GM12873 (cell line): ENCODE measurements at regions not wholly inside any gene's neighbourhood (a gene's known extent, or its start where the extent isn't known, plus 50 kb on each side); places are given as distances from the start of the nearest gene placed in this dataset.

Source experiments
- TF ChIP-seq, protein P1 (sequence below): IDR thresholded peaks from 2 replicates; pipeline ENCODE4 v1.5.1; 2012; ENCODE audit warnings: low read depth, mild to moderate bottlenecking, moderate library complexity, low read length, control low read depth; ENCODE audit not compliant: insufficient read depth; ENCODE audit errors: missing control alignments

DNA sequence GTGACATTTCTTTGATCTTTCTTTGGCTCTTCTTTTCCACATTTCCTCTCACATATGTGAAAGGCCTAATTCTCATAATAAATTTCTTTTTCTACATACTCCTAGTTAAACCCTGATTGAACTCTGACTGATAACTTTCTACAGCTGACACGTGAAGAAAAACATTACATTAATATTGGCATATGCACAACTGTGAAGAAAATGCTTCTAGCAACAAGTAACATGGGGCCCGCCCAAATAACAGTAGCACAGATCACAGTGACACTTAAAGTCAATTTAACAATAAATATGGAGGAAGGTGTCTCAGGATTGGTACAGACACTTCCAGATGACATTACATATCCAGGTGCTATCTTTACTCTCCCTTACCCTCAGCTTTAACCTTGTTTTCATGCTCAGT, 317.6 kb upstream of the ZNF385D start:
- TF ChIP-seq, protein P1, sequence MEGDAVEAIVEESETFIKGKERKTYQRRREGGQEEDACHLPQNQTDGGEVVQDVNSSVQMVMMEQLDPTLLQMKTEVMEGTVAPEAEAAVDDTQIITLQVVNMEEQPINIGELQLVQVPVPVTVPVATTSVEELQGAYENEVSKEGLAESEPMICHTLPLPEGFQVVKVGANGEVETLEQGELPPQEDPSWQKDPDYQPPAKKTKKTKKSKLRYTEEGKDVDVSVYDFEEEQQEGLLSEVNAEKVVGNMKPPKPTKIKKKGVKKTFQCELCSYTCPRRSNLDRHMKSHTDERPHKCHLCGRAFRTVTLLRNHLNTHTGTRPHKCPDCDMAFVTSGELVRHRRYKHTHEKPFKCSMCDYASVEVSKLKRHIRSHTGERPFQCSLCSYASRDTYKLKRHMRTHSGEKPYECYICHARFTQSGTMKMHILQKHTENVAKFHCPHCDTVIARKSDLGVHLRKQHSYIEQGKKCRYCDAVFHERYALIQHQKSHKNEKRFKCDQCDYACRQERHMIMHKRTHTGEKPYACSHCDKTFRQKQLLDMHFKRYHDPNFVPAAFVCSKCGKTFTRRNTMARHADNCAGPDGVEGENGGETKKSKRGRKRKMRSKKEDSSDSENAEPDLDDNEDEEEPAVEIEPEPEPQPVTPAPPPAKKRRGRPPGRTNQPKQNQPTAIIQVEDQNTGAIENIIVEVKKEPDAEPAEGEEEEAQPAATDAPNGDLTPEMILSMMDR: no peak

- TF ChIP-seq, protein P1: no peak
Observed at GRCh38 chr3:22088204-22088603, 337.2 kb upstream of the ZNF385D start.

GRCh38 chr3:22089284-22089683, 338.3 kb upstream of the ZNF385D start:
- TF ChIP-seq, protein P1: peak; percentile 53

DNA sequence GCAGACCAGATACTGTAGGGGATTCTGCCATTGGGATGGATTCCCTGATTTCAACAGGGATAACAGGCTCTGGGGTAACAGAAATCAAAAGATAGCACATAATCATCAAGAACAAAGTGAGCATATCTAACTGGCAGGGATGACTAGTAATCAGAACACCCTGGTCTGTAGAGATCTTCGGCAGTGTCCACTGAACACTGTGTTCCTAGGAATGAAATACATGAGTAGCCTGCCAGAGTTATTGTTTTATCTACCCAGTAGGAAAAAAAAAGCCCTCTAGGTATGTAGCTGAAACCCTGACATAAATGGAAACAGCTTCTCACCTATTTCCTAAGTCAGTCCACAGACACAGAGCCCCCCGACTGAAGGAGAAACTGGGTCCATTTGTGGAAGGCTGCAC, 340.3 kb upstream of the ZNF385D start:
- TF ChIP-seq, protein P1: no peak

DNA sequence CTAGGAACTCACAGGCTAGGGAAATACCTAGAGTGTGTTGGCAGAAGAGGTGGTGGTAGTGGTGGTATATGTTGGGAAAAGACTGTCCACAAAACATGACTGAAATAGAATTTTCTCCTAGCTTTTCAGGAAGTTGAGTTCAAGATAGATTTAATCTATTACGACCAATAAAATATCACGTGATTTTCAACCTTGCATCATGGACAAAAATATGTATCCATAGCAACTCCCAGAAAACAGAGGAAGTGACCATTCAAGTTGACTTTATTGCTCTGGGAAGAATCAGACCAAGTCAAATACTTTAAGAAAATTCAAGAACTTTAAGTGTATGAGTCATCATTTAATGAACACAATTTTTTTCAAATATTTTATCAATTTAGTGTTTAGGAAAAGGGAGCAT, 347.0 kb upstream of the ZNF385D start:
- TF ChIP-seq, protein P1: no peak

GRCh38 chr3:22101351-22101750, 350.3 kb upstream of the ZNF385D start:
- TF ChIP-seq, protein P1: no peak

- TF ChIP-seq, protein P1: no peak
Observed at GRCh38 chr3:22101811-22102210, 350.8 kb upstream of the ZNF385D start.
